Stimulated activated CD4-positive, alpha-beta T cell treated with anti-CD3 and anti-CD28 coated beads, Interleukin-4, amount 100 ng/mL, for 48 hours (primary cell): ENCODE measurements at regions not wholly inside any gene's neighbourhood (a gene's known extent, or its start where the extent isn't known, plus 50 kb on each side); places are given as distances from the start of the nearest gene placed in this dataset.
"Not testable (repeated sequence)": the region's sequence is repeated elsewhere in the genome, so short reads cannot be mapped to it uniquely, and the experiment has no call there.

Experiments
- DNase-seq, 2 donors: peaks; one replicate each; pipeline ENCODE4 v3.0.0-alpha.2; 2020; ENCODE audit warnings: low read depth in 2 of 2

GRCh38 chr10:6737080-6737641 is 157.1 kb upstream of the PRKCQ start:
- no peak for DNase-seq

GRCh38 chr10:6734286-6734685 is 154.2 kb upstream of the PRKCQ start:
- DNase-seq = no peak

- no peak for DNase-seq
These were observed 149.8 kb upstream of the PRKCQ start for GRCh38 chr10:6729861-6730344.

- no peak for DNase-seq
These were observed 149.1 kb upstream of the PRKCQ start for GRCh38 chr10:6729071-6729774.

- no peak for DNase-seq
These were observed 146.8 kb upstream of the PRKCQ start for GRCh38 chr10:6726924-6727323.

GRCh38 chr10:6722616-6723004 is 142.5 kb upstream of the PRKCQ start:
- no peak for DNase-seq

- no peak for DNase-seq
These were observed 142.0 kb upstream of the PRKCQ start for GRCh38 chr10:6721964-6722615.

GRCh38 chr10:6721480-6721879 is 141.4 kb upstream of the PRKCQ start:
- DNase-seq = no peak

- DNase-seq = no peak
These were observed 139.5 kb upstream of the PRKCQ start for GRCh38 chr10:6719561-6719960.

GRCh38 chr10:6718550-6718949 is 138.5 kb upstream of the PRKCQ start:
- no peak for DNase-seq

GRCh38 chr10:6716516-6716915 is 136.4 kb upstream of the PRKCQ start:
- no peak for DNase-seq

- no peak for DNase-seq
These were observed 133.6 kb upstream of the PRKCQ start for GRCh38 chr10:6713716-6714115.

GRCh38 chr10:6713120-6713519 is 133.0 kb upstream of the PRKCQ start:
- no peak for DNase-seq

- DNase-seq = no peak
These were observed 131.8 kb upstream of the PRKCQ start for GRCh38 chr10:6711881-6712280.

GRCh38 chr10:6711408-6711841 is 131.3 kb upstream of the PRKCQ start:
- no peak for DNase-seq

GRCh38 chr10:6707352-6707751 is 127.3 kb upstream of the PRKCQ start:
- no peak for DNase-seq

GRCh38 chr10:6706725-6707124 is 126.6 kb upstream of the PRKCQ start:
- no peak for DNase-seq

GRCh38 chr10:6704896-6705295 is 124.8 kb upstream of the PRKCQ start:
- DNase-seq = no peak

GRCh38 chr10:6702833-6703232 is 122.8 kb upstream of the PRKCQ start:
- not testable (repeated sequence) for DNase-seq

GRCh38 chr10:6702030-6702429 is 122.0 kb upstream of the PRKCQ start:
- no peak for DNase-seq

GRCh38 chr10:6701289-6701688 is 121.2 kb upstream of the PRKCQ start:
- DNase-seq = no peak

GRCh38 chr10:6700066-6700465 is 120.0 kb upstream of the PRKCQ start:
- DNase-seq = no peak

GRCh38 chr10:6699336-6699735 is 119.3 kb upstream of the PRKCQ start:
- no peak for DNase-seq
